GM12878 (cell line): ENCODE measurements at regions not wholly inside any gene's neighbourhood (a gene's known extent, or its start where the extent isn't known, plus 50 kb on each side); places are given as distances from the start of the nearest gene placed in this dataset.
A peak's percentile ranks its signal among the peaks of the same experiment; 100 is the strongest.

Experiments used
- ATAC-seq: fragments of 200-7000 bp; cut with Tn5 transposase; 3 replicates; pipeline ENCODE4 v1.9.1; 2020; ENCODE audit warnings: mild to moderate bottlenecking, moderate library complexity
- BruUV-seq: library from RNA; stranded (reverse); fragments of 400-500 nt; replicated peaks from 2 replicates; lab custom pipeline; 2021; lab: Mats Ljungman, UMichigan
- CTCF ChIA-PET: fragments of 300-600 bp; sonication (Branson Sonifier 250); formaldehyde crosslinking; extraction: SDS; loops from one replicate; lab custom pipeline; 2021; ENCODE audit warnings: inconsistent platforms; lab: Yijun Ruan, JAX
- POLR2A ChIA-PET: fragments of 350-600 bp; formaldehyde crosslinking; extraction: SDS; loops from one replicate; lab custom pipeline; 2021; ENCODE audit warnings: inconsistent platforms; lab: Charles Lee
- RAD21 ChIA-PET: fragments of 300-600 bp; sonication (Branson Sonifier 250); formaldehyde crosslinking; loops from one replicate; lab custom pipeline; 2023; ENCODE audit warnings: antibody characterized with exemption; ENCODE audit not compliant: unreplicated experiment; lab: Charles Lee
- SMC1A ChIA-PET: fragments of 300-600 bp; sonication (Branson Sonifier 250); formaldehyde crosslinking; loops from one replicate; lab custom pipeline; 2023; ENCODE audit not compliant: unreplicated experiment, uncharacterized antibody; lab: Charles Lee
- DNase-seq: peaks from one replicate; pipeline ENCODE4 v3.0.0-alpha.2; 2011; ENCODE audit warnings: low read depth, low spot score
- FAIRE-seq: peaks from 3 replicates; lab custom pipeline; 2011; peaks lifted over from hg19 to GRCh38; lab: Jason Lieb, UNC
- H2AFZ ChIP-seq: 2 replicates; pipeline ENCODE4 v1.6.0; 2011; ENCODE audit warnings: low read depth, low read length, control low read depth; ENCODE audit not compliant: control insufficient read depth
- H3K27ac ChIP-seq: 2 replicates; pipeline ENCODE4 v1.5.1; 2011; ENCODE audit warnings: control low read depth; ENCODE audit not compliant: control insufficient read depth, insufficient read depth
- H3K27me3 ChIP-seq, 2 experiments: replicated peaks in 1 of 2; 2 replicates each; pipeline versions ENCODE4 v1.6.0 to v1.6.1; 2011; ENCODE audit warnings: low read length in 1 of 2; ENCODE audit not compliant: control insufficient read depth in 2 of 2, insufficient read depth in 2 of 2
- H3K36me3 ChIP-seq, 2 experiments: 2 replicates each; pipeline ENCODE4 v1.5.1; 2011; ENCODE audit warnings: low read length in 1 of 2; ENCODE audit not compliant: control insufficient read depth in 2 of 2, insufficient read depth in 2 of 2
- H3K4me1 ChIP-seq: 2 replicates; pipeline ENCODE4 v1.6.1; 2011; ENCODE audit warnings: mild to moderate bottlenecking, low read length, moderate library complexity, mixed read lengths; ENCODE audit not compliant: control insufficient read depth, insufficient read depth
- H3K4me2 ChIP-seq: 2 replicates; pipeline ENCODE4 v1.6.0; 2011; ENCODE audit warnings: control low read depth; ENCODE audit not compliant: control insufficient read depth, insufficient read depth
- H3K4me3 ChIP-seq: fragments of 200-600 bp; sonication (generic); 2 replicates; pipeline ENCODE4 v1.5.1; 2016
- H3K79me2 ChIP-seq: 2 replicates; pipeline ENCODE4 v1.6.0; 2011; ENCODE audit warnings: low read length; ENCODE audit not compliant: control insufficient read depth, insufficient read depth
- H3K9ac ChIP-seq: 2 replicates; pipeline ENCODE4 v1.8.0; 2011; ENCODE audit warnings: low read length, control low read depth, mixed read lengths; ENCODE audit not compliant: control insufficient read depth, insufficient read depth
- H3K9me3 ChIP-seq: replicated peaks from 3 replicates; pipeline ENCODE4 v1.5.1; 2011; ENCODE audit warnings: mild to moderate bottlenecking, low read length; ENCODE audit not compliant: control insufficient read depth, insufficient read depth
- H4K20me1 ChIP-seq: 2 replicates; pipeline ENCODE4 v1.6.0; 2011; ENCODE audit not compliant: control insufficient read depth, insufficient read depth
- CUX1 ChIP-seq: IDR thresholded peaks from 2 replicates; pipeline ENCODE4 v1.6.1; 2012; ENCODE audit warnings: improper control_type of control experiment, low read depth, low read length; ENCODE audit not compliant: insufficient replicate concordance
- PKNOX1 ChIP-seq: fragments of 450-650 bp; IDR thresholded peaks from 2 replicates; pipeline ENCODE4 v1.6.1; 2016; ENCODE audit warnings: mild to moderate bottlenecking
- WGBS: methylation state at CpG from one replicate; pipeline ENCODE4 v1.1.6; 2016; ENCODE audit warnings: low lambda C conversion rate; ENCODE audit not compliant: insufficient replicate concordance, insufficient coverage; ENCODE audit errors: missing lambda C conversion rate; 5-methylcytosine and 5-hydroxymethylcytosine counted together
- in situ Hi-C: fragments of 300-500 bp; cut with MboI; formaldehyde crosslinking; loops from 9 replicates; pipeline ENCODE4 v1.14.3; 2018; ENCODE audit warnings: mixed read lengths
- intact Hi-C: fragments of 100-400 bp; cut with micrococcal nuclease; formaldehyde crosslinking; loops from one replicate; pipeline ENCODE4 v1.14.2; 2022; ENCODE audit not compliant: unreplicated experiment

GRCh38 chr10:78193189-78193588, 159.5 kb downstream of the RPS24 start:
- BruUV-seq: no TSS peak
- H3K36me3 ChIP-seq: no peaks in the 10 kb centered on the region
- H3K27me3 ChIP-seq: no peaks in the 10 kb centered on the region; a peak in 1 of 4 replicates
- ChIA-PET RAD21 (no interaction called here), POLR2A (no interaction called here), CTCF (no interaction called here), SMC1A (no interaction called here)
- DNase-seq: no peak
- intact Hi-C loops: no loop called here
- no peak for FAIRE-seq
- no peak overlapping the region for H3K9ac ChIP-seq
- H3K79me2 ChIP-seq: no peaks in the 10 kb centered on the region
- no peaks in the 10 kb centered on the region; the same call in 1 of the 3 replicates for H3K9me3 ChIP-seq
- no peak overlapping the region for H3K27ac ChIP-seq
- H2AFZ ChIP-seq: no peak overlapping the region
- H4K20me1 ChIP-seq: no peaks in the 10 kb centered on the region
- no peak overlapping the region for H3K4me2 ChIP-seq
- no peaks in the 10 kb centered on the region for H3K4me1 ChIP-seq
- WGBS: 0% methylated on average over 1 of the region's 1 CpG
- in situ Hi-C loops: no loop called here
- ATAC-seq: no peak
- TF ChIP-seq PKNOX1 (peak; percentile 43), CUX1 (no peak)
- H3K4me3 ChIP-seq: no peak overlapping the region
